KBM-7 (cell line): ENCODE measurements at regions not wholly inside any gene's neighbourhood (a gene's known extent, or its start where the extent isn't known, plus 50 kb on each side); places are given as distances from the start of the nearest gene placed in this dataset.

Source experiments
- DNase-seq: peaks from one replicate; pipeline ENCODE4 v3.0.0-alpha.2; 2015
- in situ Hi-C: fragments of 300-500 bp; cut with MboI; formaldehyde crosslinking; loops from 2 replicates; pipeline ENCODE4 v1.14.3; 2020; ENCODE audit warnings: low sequenced_read_pairs, low pct_unique_long_range_greater_than_20kb, mixed read lengths

DNA sequence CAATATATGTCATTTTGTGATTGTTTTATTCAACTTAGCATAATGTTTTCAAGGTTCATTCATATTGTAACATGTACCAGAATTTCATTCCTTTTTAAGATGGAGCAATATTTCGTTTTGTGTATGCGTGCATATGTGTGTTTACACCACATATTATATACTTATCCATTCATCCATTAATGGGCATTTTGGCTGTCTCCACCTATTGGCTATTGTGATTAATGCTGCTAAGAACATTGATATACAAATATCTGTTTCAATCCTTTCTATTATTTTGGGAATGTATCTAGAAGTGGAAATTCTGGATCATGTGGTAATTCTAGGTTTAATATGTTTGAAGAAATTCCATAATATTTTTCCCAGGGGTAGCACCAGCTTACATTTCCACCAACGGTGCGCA, 403.9 kb upstream of the LMCD1 start:
- DNase-seq, result no peak
- in situ Hi-C loops, result no loop called here

DNA sequence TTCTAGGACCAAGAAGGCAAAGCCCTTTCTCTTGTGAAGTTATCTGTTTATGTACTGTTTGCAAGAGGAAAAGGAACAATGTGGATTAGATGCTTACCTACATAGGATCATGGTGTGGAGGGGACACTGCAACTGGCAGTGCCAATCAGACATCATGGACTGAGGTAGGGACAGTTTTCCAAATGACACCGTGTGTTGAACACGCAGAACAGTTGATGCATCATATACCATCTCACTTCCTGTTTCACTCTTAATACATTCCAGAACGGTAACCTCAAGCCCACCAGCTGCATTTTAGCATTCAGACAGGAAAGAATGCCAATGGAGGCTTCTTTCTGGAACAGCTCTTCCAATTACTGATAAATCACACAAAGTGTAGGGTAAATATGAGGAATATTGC, 397.7 kb upstream of the LMCD1 start:
- no peak for DNase-seq
- in situ Hi-C loops, result no loop called here

DNA sequence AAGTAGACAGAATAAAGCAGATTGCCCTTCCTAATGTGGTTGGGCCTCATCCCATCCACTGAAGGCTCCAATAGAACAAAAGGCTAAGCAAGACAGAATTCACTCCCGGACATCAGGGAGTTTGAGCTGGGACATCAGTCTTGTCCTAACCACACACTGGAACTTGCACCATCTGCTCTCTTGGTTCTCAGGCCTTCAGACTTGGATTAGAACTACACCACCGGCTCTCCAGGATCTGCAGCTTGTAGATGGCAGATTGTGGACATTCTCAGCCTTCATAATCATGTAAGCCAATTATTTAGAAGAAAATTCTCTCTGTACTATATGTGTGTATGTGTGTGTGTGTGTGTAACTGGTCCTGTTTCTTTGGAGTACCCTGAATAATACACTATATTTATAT, 394.7 kb upstream of the LMCD1 start:
- DNase-seq, result no peak
- in situ Hi-C loops, result no loop called here

DNA sequence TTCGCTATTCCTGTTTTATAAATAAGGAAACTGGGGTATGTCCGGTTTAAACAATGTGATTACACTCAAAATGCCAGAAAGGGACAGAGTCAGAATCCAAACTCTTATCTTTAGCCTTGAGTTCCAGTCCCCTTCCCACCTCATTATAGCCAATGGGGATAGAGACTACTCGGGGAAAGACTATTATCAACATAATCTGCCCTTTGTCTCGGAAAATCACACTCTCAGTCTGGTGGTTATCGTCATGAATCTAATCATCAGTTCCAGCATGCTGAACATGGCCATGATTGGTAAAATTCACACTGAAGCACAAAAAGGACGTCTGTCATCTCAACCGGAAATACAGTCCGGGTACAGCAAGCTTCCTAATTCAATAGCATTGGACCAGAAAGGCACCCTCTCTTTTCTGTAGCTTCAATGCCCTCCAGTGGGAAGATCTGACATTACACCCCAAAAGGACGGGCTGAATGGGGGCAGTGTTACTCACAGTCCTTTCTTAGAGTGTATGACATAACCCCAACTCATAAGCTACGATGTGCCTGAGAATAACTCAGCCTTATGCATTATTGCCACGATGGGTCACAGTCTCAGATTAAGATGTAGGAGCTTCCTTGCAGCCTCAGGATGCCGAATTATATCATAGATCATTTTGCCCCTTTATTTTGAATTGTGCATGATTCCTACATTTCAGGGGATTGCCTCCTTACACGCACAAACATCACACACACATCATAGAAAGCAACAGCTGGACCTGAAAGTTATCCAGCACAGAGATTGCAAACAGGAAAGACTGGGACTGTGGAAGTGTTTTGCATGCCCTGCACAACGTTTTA, 390.4 kb upstream of the LMCD1 start:
- DNase-seq, result peak; percentile 76
- in situ Hi-C loops, result no loop called here

DNA sequence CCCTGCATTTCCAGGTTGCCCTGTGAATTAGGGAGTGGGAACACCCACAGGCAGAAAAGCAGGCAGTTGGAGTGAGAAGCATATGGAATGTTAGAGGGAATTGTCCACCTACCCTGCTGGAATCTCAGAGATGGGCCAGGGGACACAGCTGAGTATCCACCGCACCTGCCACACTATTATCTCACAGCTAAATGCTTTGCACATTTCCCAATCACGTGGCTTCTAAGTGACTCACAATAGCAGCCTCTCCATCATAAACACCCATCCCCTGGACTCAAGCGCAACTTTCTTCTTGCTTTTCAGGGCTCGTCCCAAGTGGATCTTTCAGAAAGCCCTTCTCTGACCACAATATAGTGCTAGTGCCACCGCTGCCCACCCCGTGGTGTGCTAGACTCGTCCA, 389.0 kb upstream of the LMCD1 start:
- no peak for DNase-seq
- in situ Hi-C loops, result no loop called here

DNA sequence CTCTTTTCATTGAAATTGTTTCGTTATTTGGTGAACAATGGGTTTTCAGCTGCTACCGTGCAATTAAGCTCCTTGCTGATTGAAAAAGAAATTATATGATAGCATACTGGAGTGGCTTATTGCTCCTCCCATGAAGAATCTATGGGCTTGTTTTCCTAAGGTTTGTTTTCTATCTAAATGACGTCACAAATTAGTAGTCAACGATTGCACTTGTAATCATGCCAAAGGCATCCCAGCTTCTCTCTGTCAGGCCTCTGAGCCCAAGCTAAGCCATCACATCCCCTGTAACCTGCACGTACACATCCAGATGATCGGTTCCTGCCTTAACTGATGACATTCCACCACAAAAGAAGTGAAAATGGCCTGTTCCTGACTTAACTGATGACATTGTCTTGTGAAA, 388.0 kb upstream of the LMCD1 start:
- DNase-seq, result no peak
- in situ Hi-C loops, result no loop called here

DNA sequence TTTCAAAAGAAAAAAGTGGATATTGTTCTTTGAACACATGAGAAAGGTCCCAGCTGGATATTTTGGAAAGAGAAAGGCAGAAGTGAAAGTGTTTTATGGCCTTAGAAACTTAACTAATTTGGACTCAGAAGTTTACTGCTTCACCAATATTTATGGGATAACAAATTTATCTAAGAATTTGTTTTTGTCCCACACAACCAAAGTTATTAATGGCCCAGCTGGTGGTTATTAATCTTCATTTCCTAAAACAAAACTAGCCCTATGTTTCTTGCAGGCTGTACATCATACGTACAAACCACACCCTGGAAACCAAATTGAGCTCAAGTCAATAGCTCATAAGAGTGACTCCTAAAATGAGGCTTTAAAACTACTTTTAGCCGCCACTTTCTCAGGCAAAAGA, 372.9 kb upstream of the LMCD1 start:
- no peak for DNase-seq
- in situ Hi-C loops, result no loop called here

DNA sequence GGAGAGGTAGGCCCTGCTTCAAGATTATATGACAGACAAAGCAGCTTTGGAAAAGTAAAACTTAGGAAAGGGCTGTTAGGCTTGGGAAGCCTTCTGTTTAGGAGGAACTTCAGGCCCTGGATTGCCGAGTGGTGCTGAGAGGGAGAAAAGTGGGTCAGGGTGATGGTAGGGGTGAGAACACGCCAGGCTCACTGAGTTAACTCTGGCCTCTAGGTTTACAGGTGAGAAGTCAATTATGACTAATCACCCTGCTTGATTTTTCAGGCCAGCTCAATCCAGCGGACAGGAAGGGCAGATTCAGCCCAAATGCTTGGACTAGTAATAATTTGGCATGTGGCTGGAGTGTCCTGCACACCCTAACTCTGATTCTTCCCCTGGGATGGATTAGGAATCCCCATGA, 365.1 kb upstream of the LMCD1 start:
- in situ Hi-C loops, result no loop called here
- DNase-seq, result no peak

DNA sequence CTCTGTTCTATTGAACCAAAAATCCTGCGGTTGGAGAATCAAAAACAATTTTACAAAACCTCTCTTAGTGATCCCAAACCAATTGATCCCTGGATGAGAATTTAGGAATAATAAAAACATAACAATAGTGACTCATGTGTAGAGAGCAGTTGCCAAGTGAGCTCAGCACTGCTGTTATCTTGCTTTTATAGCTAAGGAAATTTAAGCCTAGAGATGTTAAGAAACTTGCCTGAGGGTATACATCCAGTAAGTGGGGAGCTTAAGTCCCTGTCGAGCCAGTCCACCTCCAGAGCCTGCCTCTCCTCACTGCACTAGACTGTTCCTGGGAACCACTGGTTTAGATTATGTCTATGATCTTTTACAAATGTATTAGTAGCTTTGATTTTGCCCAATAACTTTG, 358.4 kb upstream of the LMCD1 start:
- in situ Hi-C loops, result no loop called here
- no peak for DNase-seq

DNA sequence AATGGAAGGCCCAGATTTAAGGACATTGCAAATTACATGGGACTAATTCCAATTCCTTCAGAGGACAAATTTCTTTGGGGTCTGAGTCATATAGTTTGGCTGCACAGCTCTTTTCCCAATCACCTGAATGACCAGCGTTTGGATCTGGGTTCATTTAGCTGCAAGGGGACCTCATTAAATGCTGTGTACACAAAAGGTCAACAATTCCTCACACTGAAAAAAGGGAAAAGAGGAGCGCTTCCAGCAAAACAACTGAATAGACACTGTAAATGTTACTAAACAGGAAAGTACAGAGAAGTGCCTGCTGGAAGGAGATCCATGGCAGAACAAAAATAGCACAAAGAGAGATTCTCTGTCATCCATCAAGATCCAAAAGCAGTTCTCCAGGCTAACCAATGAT, 356.0 kb upstream of the LMCD1 start:
- no peak for DNase-seq
- in situ Hi-C loops, result no loop called here

DNA sequence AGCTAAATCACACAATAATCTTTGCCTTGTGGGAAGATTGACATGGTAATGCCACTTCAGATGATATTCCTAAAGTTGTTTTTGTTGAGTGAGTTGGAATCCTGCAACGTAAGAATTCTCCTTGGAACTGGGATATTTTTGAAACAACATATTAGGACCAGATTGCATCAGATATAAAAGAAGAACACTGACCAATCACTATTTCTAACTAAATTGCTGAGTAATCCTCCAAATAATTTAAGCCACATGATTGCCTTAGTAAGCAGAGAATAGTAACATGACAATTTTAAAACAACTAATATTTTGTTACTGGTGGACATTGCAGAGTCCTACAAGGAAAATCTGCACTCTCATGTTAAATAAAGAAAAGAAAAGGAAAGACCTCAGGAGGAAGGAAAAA, 353.9 kb upstream of the LMCD1 start:
- in situ Hi-C loops, result no loop called here
- DNase-seq, result no peak

DNA sequence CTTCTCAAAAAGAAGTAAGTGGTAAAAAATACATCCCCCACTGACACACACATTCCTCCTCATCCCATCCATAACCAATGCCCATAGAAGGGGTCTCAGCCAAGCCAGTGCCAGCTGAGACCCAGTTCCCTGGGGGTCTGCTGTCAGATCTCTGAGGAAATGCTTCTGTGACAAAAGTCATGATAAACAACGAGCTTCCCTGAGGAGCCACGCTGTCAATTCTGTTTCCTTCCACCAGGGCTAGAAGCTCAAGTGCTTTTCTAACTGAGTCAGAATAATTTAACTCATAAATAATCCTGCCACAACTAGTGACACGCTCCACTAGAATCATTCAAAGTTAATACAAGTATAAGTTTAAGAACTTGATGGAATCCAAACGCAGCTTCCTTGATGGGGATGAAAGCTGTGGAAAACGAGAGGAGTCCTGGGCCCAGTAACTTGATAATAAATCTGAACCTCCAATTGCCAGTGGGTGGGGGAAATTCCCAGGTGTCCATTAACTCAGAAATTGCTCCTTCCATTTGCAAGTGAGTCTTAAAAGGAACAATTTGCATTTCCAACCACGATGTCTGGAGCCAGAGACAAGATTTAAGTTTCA, 348.7 kb upstream of the LMCD1 start:
- in situ Hi-C loops, result no loop called here
- no peak for DNase-seq

DNA sequence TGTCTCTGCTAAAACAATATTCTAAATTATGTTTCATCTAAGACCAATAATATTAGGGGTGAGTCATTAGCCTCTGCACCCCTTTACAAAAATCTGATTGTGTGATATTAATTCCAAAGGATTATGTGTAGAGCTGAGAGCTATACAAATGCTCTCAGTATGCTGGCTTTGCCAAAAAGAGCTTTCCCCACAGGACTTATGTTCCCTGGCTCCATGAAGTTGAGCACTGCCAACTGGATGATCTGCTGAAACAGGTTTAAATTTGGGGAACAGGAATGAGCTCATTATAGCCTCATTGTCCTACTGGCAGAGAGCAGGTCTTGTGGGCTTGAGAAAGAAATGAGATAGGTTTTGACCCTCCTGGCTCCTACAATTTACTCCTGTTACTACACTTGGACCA, 347.8 kb upstream of the LMCD1 start:
- in situ Hi-C loops, result no loop called here
- DNase-seq, result no peak

DNA sequence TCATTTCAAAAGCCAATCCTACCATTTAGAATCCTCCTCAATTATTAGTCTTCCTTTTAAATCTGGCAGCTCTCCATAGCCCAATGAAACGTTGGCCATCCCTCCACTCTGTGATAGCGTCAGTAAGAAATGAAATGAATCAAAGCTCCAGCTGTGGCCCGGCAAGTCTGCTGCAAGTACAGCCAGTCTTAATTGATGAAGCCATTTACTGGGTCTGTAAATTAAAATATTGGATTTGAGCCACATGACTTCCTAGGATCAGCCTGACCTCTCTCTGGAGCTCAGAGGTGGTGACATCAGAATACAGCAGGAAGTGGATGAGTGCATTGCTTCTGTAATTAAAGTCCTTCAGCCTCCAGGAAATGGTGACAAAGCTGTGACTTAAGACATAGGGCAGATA, 347.0 kb upstream of the LMCD1 start:
- in situ Hi-C loops, result no loop called here
- DNase-seq, result no peak

DNA sequence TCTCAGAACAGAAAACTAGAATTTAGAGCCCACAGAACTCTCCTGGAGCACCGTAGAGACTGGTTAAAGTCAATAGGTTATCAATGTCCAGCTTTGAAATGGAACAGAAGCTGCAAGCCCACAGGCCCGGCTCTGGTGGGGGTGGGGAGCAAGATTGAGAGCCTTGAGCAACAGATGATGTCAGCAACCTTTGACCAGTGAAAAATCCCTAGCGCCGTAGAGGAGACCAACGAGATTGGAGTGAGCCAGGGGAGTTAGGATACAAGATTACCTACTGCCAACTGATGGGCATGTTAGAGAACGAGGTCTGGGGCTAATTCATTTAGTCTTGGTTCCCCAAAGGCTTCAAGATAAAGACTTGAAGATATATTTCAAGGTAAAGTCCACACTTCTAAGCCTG, 345.5 kb upstream of the LMCD1 start:
- in situ Hi-C loops, result no loop called here
- no peak for DNase-seq

DNA sequence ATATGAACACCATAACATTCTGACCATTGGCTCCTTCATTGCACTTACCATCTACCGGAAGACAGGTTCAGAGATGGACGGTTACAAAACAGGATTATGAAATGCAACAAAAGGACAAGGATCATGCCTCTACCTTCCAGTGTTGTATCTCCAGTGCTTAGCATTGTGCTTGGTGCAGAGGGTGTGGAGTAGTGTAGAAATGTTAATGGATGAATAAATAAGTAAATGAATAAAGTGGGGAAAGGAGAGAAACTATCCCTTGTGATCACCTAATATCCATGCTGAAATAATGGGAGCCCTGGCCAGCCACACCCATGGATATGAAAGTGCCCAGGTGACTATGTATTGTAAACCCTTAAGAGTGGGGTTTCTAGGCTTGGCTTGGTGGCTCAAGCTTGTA, 344.8 kb upstream of the LMCD1 start:
- DNase-seq, result no peak
- in situ Hi-C loops, result no loop called here

DNA sequence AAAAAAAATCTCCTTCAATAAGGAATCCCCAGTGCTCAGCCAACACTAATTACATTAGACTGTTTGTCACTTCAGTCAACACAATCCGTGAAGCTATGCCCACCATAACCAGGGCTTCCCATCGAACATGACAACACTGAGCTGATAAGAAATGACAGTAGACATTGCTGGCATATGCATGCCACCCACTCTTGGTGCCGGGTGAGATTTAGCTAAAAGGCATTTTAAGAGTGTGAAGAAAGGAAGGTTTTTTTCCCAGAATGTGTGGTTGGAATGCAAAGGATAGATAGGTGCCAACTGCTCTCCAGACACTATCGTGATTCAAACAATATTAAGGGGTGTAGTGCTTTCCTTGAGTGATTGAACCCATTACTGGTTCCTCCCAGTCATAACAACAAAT, 344.0 kb upstream of the LMCD1 start:
- in situ Hi-C loops, result no loop called here
- no peak for DNase-seq

DNA sequence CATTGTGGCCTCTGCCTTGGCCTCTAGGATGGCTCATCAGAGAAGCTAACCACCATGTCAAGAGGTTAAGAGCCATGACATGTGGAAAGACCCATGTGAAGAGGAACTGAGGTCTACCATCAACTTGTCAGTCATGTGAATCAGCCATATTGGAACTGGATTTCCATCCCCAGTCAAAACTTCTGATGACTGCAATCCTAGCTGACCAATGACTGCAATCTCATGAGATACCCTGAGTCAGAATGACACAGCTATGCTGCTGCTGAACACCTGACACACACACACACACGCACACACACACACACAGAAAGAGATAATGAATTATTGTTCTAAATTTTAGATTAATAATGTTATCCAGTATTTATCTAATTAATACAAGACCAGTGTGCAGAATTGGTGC, 337.5 kb upstream of the LMCD1 start:
- in situ Hi-C loops, result no loop called here
- DNase-seq, result no peak

DNA sequence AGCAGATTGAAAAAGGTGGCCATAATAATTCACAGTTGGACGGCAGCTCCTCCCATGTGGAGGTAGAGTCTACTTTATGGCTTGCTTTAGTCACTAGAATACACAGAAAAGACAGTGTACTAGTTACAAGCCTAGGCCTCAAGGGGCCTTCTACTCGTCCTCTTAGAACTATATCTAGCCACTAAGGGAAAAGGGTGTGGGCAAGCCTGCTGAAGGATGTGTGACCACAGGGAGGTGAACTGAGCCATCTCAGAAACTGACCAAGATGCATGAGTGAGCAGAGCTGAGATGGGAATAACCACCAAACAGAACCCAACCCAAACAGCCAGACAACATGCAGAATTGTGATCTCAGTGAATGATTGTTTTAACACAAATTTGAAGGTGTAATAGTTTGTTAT, 335.6 kb upstream of the LMCD1 start:
- in situ Hi-C loops, result no loop called here
- DNase-seq, result no peak

DNA sequence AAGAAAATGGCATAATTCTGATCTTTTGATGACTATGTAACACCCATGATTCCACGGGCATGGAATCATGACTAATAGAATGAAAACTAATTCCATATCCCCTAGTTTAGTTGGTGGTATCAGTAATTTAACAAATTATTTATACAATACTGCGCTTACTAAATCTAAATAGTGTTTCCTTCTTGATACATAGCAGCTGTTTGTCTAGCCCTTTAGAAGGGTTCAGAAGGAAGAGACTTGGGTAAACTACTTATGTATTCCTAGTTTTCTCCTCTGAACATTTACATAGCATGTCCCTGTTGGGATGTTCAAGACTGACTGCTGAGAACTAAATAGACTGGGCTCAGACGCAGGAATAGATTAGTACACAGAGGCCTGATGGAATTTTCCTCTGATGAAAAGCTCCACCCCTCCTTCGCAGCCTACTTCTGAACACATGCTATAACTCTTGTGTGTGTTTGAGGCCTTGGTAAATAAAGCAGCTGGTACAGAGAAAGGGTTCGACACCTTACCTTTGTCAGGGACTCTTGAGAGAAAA, 330.6 kb upstream of the LMCD1 start:
- no peak for DNase-seq
- in situ Hi-C loops, result no loop called here

DNA sequence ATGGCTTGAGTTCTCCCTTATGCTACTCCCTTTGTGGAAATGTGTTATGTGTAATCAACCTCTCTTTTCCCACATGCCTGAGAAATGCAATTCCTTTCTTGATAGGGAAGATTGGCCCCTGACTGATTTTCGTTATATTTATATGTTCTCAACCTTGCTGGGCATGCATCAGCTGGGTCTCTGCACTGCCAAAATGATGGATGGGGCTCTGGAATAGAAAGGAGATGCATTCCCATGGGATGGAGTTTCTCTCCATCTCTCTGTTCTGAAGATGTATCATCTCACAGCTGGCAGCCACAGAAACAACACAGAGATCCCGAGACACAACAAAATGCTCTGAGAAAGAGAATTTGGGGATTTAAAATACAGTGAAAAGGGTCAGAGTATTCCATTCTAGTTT, 327.7 kb upstream of the LMCD1 start:
- no peak for DNase-seq
- in situ Hi-C loops, result no loop called here
